ENCODE measurements at regions not wholly inside any gene's neighbourhood (a gene's known extent, or its start where the extent isn't known, plus 50 kb on each side); places are given as distances from the start of the nearest gene placed in this dataset.

DNA sequence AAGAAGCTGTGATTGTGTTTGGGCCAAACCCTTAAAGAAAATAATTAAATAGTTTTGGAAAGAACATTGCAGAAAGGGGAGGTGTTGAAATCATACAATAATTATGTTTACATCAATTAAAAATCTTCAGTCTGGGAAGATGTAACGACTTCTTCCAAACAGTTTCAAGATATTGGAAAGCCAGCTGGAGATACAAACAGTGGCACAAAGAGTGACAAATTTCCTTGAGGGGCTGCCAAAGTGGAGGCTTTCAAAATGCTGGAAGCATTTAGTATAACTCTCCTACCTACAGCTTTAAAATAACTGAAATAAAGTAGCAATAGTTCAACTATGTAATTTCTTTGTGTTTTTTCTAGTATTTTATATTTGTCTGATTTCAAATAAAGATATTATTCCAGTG, 405.0 kb downstream of the DNAJB9 start:
- no peak for DNase-seq
- Histone ChIP-seq H3K9ac (ENCODE audit: low read length) (no peak overlapping the region), H3K27ac (ENCODE audit: low read length) (no peak overlapping the region), H3K4me3 (ENCODE audit: low read length) (no peak overlapping the region), H3K9me2 (replicated peaks; ENCODE audit: insufficient read depth, low read length) (no peaks in the 10 kb centered on the region), H3K4me2 (ENCODE audit: low read depth, low read length) (no peak overlapping the region), H3K27me3 (replicated peaks; ENCODE audit: insufficient read depth, low read length) (no peaks in the 10 kb centered on the region), H4K20me1 (ENCODE audit: insufficient read depth, low read length) (no peaks in the 10 kb centered on the region), H3F3A (ENCODE audit: insufficient read depth, low read length) (no peaks in the 10 kb centered on the region), H3K9me3 (replicated peaks; ENCODE audit: insufficient read depth, low read length) (no peaks in the 10 kb centered on the region), H2AFZ (ENCODE audit: low read length) (no peak overlapping the region), H3K79me2 (ENCODE audit: low read length) (no peaks in the 10 kb centered on the region), H3K36me3 (replicated peaks; ENCODE audit: insufficient read depth, low read length) (no peaks in the 10 kb centered on the region), H3K4me1 (ENCODE audit: low read length) (no peaks in the 10 kb centered on the region)
- TF ChIP-seq, protein P1, sequence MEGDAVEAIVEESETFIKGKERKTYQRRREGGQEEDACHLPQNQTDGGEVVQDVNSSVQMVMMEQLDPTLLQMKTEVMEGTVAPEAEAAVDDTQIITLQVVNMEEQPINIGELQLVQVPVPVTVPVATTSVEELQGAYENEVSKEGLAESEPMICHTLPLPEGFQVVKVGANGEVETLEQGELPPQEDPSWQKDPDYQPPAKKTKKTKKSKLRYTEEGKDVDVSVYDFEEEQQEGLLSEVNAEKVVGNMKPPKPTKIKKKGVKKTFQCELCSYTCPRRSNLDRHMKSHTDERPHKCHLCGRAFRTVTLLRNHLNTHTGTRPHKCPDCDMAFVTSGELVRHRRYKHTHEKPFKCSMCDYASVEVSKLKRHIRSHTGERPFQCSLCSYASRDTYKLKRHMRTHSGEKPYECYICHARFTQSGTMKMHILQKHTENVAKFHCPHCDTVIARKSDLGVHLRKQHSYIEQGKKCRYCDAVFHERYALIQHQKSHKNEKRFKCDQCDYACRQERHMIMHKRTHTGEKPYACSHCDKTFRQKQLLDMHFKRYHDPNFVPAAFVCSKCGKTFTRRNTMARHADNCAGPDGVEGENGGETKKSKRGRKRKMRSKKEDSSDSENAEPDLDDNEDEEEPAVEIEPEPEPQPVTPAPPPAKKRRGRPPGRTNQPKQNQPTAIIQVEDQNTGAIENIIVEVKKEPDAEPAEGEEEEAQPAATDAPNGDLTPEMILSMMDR (IDR thresholded peaks at IDR 0.05; ENCODE audit: low read length), result no peak
- TF ChIP-seq EZH2phosphoT487 (IDR thresholded peaks at IDR 0.05; ENCODE audit: low read length) (no peak), EZH2 (optimal IDR thresholded peaks at IDR 0.05; ENCODE audit: low read depth, low read length) (no peak)

DNA sequence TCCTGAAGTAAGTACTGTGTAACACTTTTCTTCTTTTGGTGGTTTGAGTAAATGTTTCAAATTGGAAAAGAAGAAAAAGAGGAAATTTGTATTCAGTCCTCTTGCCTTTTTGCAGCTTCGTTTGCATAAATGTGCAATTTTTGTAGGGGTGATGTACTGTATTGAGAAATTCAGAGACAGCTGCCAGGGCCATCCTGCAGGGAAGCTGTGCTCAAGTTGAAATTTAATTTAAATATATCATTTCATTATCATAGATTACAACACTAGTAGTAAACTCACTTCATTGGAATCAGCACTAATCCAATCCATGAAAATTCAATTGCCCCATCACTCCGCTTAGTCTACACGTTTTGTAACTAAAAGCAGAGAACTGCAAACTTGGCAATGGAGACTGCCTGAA, 415.4 kb downstream of the DNAJB9 start:
- Histone ChIP-seq H3F3A (ENCODE audit: insufficient read depth, low read length) (no peaks in the 10 kb centered on the region), H3K36me3 (replicated peaks; ENCODE audit: insufficient read depth, low read length) (no peaks in the 10 kb centered on the region), H3K9me2 (replicated peaks; ENCODE audit: insufficient read depth, low read length) (no peaks in the 10 kb centered on the region), H2AFZ (ENCODE audit: low read length) (no peak overlapping the region), H3K4me2 (ENCODE audit: low read depth, low read length) (no peak overlapping the region), H3K79me2 (ENCODE audit: low read length) (no peaks in the 10 kb centered on the region), H3K27ac (ENCODE audit: low read length) (no peak overlapping the region), H3K27me3 (replicated peaks; ENCODE audit: insufficient read depth, low read length) (no peaks in the 10 kb centered on the region), H3K9me3 (replicated peaks; ENCODE audit: insufficient read depth, low read length) (no peaks in the 10 kb centered on the region), H3K4me3 (ENCODE audit: low read length) (no peak overlapping the region), H3K4me1 (ENCODE audit: low read length) (no peaks in the 10 kb centered on the region), H3K9ac (ENCODE audit: low read length) (no peak overlapping the region), H4K20me1 (ENCODE audit: insufficient read depth, low read length) (no peaks in the 10 kb centered on the region)
- no peak for TF ChIP-seq EZH2 (optimal IDR thresholded peaks at IDR 0.05; ENCODE audit: low read depth, low read length)
- TF ChIP-seq, protein P1 (IDR thresholded peaks at IDR 0.05; ENCODE audit: low read length), result no peak
- no peak for DNase-seq

DNA sequence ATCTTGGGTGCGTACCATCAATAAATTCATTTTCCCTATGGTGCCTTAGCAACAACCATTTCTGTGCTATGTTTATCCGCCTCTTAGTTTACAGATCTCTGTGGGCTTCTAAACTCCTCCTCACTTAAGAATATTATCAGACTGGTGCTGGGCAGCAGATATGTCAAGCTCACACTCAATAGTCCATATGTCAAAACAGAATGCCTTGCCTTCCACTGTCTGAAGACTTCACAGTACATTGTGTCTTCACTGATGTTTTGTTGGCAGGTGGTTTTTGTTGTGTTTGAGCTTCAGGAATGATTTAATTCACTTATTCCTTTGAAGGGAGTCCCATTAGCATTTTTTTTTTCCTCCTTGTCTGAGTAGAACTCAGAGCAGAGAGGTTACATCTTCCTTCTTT, 419.6 kb downstream of the DNAJB9 start:
- Histone ChIP-seq H3K27me3 (replicated peaks; ENCODE audit: insufficient read depth, low read length) (no peaks in the 10 kb centered on the region), H3K4me2 (ENCODE audit: low read depth, low read length) (no peak overlapping the region), H4K20me1 (ENCODE audit: insufficient read depth, low read length) (no peaks in the 10 kb centered on the region), H3K36me3 (replicated peaks; ENCODE audit: insufficient read depth, low read length) (no peaks in the 10 kb centered on the region), H3K79me2 (ENCODE audit: low read length) (no peaks in the 10 kb centered on the region), H3F3A (ENCODE audit: insufficient read depth, low read length) (no peaks in the 10 kb centered on the region), H3K27ac (ENCODE audit: low read length) (no peak overlapping the region), H3K9me3 (replicated peaks; ENCODE audit: insufficient read depth, low read length) (no peaks in the 10 kb centered on the region), H3K4me3 (ENCODE audit: low read length) (no peak overlapping the region), H2AFZ (ENCODE audit: low read length) (no peak overlapping the region), H3K4me1 (ENCODE audit: low read length) (no peaks in the 10 kb centered on the region), H3K9ac (ENCODE audit: low read length) (no peak overlapping the region), H3K9me2 (replicated peaks; ENCODE audit: insufficient read depth, low read length) (no peaks in the 10 kb centered on the region)
- DNase-seq, result no peak
- TF ChIP-seq EZH2 (optimal IDR thresholded peaks at IDR 0.05; ENCODE audit: low read depth, low read length) (no peak), EZH2phosphoT487 (IDR thresholded peaks at IDR 0.05; ENCODE audit: low read length) (no peak)
- TF ChIP-seq, protein P1 (IDR thresholded peaks at IDR 0.05; ENCODE audit: low read length), result no peak

All from MM.1S (cell line).